Activated CD4-positive, alpha-beta T cell treated with anti-CD3 and anti-CD28 coated beads, Interleukin-2, amount 10 ng/mL, durations not matched to agents 7 days and 5 days (primary cell): ENCODE measurements at regions not wholly inside any gene's neighbourhood (a gene's known extent, or its start where the extent isn't known, plus 50 kb on each side); places are given as distances from the start of the nearest gene placed in this dataset.
"Not testable (repeated sequence)": the region's sequence is repeated elsewhere in the genome, so short reads cannot be mapped to it uniquely, and the experiment has no call there.

Experiments
- CTCF ChIA-PET: fragments of 350-600 bp; sonication (Branson Sonifier 250); formaldehyde crosslinking; loops from one replicate; lab custom pipeline; 2021; ENCODE audit warnings: antibody characterized with exemption; lab: Charles Lee
- POLR2A ChIA-PET: fragments of 350-600 bp; sonication (Branson Sonifier 250); formaldehyde crosslinking; loops from one replicate; lab custom pipeline; 2021; ENCODE audit warnings: antibody characterized with exemption; lab: Charles Lee
- DNase-seq: peaks from one replicate; pipeline ENCODE4 v3.0.0-alpha.2; 2020
- H3K27ac Mint-ChIP-seq: one replicate; pipeline ENCODE4 v1.8.0; 2021; ENCODE audit warnings: mild to moderate bottlenecking, moderate library complexity, mixed read lengths
- H3K27me3 Mint-ChIP-seq: one replicate; pipeline ENCODE4 v1.8.0; 2021; ENCODE audit warnings: mixed read lengths
- H3K36me3 Mint-ChIP-seq: one replicate; pipeline ENCODE4 v1.8.0; 2021; ENCODE audit warnings: low read depth, mixed read lengths
- H3K4me1 Mint-ChIP-seq: one replicate; pipeline ENCODE4 v1.8.0; 2021; ENCODE audit warnings: mixed read lengths
- H3K4me3 Mint-ChIP-seq: one replicate; pipeline ENCODE4 v1.8.0; 2021; ENCODE audit warnings: mild to moderate bottlenecking, moderate library complexity, mixed read lengths
- H3K9me3 Mint-ChIP-seq: one replicate; pipeline ENCODE4 v1.8.0; 2021; ENCODE audit warnings: mixed read lengths

DNA sequence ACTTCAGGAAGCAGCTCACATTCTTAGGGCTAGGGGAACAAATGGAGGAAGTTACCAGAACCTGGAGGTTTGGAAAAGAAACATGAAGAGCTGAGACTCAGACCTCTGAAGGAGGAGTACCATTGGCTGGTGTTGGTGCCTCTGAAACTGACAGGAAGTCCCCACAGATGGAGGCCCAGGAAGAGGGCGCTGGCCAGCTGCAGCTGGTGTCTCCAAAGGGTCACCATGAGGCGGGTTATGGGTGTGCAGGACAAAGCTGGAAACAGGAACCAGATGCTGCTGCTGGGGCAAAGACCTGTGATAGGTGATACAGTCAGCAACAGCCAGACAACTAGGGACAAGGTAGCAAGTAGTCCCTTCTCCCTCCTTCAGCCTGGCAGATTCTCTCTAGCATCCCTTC lies 136.5 kb upstream of the SERPINE2 start:
- CTCF ChIA-PET, result no interaction called here
- H3K4me1 Mint-ChIP-seq, result no peaks in the 10 kb centered on the region
- H3K27ac Mint-ChIP-seq, result peak overlapping the region; percentile 29
- H3K27me3 Mint-ChIP-seq, result peaks cover 7% of the 10 kb centered on the region
- no peaks in the 10 kb centered on the region for H3K9me3 Mint-ChIP-seq
- POLR2A ChIA-PET, result no interaction called here
- no peak overlapping the region for H3K4me3 Mint-ChIP-seq
- H3K36me3 Mint-ChIP-seq, result no peaks in the 10 kb centered on the region
- no peak for DNase-seq

GRCh38 chr2:224174990-224175389 lies 135.9 kb upstream of the SERPINE2 start:
- CTCF ChIA-PET, result no interaction called here
- no peak overlapping the region for H3K27ac Mint-ChIP-seq
- POLR2A ChIA-PET, result no interaction called here

DNA sequence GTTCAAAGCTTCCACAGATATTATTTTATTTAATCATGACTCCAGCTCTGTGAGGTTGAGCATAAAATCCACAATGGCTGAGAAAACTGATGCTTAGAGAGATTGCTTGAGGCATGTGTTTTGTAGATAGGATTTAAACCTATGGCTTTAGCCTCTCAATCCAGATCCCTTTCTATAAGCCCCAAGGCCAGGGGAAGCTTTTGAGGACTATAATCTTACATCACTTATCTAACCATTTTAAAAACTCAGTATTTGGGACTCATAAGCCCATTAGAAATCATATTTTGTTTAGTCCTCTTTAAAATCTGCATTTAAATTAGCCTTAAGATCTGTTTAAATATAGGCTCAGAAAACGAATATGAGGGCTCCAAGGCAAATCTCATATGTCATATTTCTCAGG lies 135.4 kb upstream of the SERPINE2 start:
- Mint-ChIP-seq H3K9me3 (no peaks in the 10 kb centered on the region), H3K27me3 (peaks cover 4% of the 10 kb centered on the region), H3K4me3 (no peak overlapping the region), H3K4me1 (no peaks in the 10 kb centered on the region), H3K36me3 (no peaks in the 10 kb centered on the region), H3K27ac (no peak overlapping the region)
- DNase-seq, result no peak
- ChIA-PET POLR2A (no interaction called here), CTCF (no interaction called here)

More at GRCh38 chr2:224174990-224175389, 135.9 kb upstream of the SERPINE2 start:
- Mint-ChIP-seq H3K4me1 (no peaks in the 10 kb centered on the region), H3K27me3 (peaks cover 4% of the 10 kb centered on the region), H3K4me3 (no peak overlapping the region), H3K9me3 (no peaks in the 10 kb centered on the region), H3K36me3 (no peaks in the 10 kb centered on the region)
- no peak for DNase-seq

DNA sequence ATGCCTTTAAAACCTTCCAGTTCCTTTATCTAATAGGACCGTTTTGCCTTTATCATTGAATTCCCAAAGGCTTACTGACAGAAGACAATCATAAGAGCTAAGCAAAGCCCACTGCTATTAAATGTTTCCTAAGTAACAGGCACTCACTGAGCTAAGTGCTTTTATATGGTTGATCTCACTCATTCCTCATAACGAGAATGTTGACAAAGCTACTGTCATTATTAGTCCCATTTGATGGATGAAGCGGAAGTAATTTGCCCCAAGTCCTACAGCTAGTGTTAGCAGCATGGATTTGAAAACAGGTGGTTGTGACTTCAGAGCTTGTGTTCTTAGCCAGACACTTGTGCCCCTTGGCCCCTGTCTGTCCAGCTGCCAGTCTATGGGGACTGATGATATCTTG lies 134.8 kb upstream of the SERPINE2 start:
- Mint-ChIP-seq H3K9me3 (no peaks in the 10 kb centered on the region), H3K36me3 (no peaks in the 10 kb centered on the region), H3K4me1 (no peaks in the 10 kb centered on the region), H3K27me3 (peaks cover 4% of the 10 kb centered on the region), H3K4me3 (no peak overlapping the region), H3K27ac (no peak overlapping the region)
- no peak for DNase-seq
- ChIA-PET CTCF (no interaction called here), POLR2A (no interaction called here)

DNA sequence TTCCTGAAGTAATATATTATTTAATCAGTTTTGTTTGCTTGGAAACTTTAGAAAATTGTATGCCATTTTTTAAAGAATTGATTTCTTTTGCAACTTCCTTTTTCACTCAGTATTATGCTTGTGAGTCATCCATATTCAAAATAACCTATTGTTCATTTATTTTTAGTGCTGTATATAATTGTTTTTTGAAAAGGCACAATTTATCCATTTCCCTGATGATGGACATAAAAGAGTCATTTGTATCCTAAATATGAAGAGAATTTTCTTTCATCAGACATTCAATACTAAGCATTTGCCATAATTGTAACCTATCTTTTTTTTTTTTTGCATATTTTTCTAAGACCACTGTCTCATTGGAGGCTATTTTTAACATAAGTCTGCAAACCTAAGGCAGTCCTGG lies 134.1 kb upstream of the SERPINE2 start:
- ChIA-PET POLR2A (no interaction called here), CTCF (no interaction called here)
- Mint-ChIP-seq H3K27me3 (peaks cover 2% of the 10 kb centered on the region), H3K9me3 (no peaks in the 10 kb centered on the region), H3K4me1 (no peaks in the 10 kb centered on the region), H3K36me3 (no peaks in the 10 kb centered on the region), H3K27ac (no peak overlapping the region), H3K4me3 (no peak overlapping the region)
- no peak for DNase-seq

DNA sequence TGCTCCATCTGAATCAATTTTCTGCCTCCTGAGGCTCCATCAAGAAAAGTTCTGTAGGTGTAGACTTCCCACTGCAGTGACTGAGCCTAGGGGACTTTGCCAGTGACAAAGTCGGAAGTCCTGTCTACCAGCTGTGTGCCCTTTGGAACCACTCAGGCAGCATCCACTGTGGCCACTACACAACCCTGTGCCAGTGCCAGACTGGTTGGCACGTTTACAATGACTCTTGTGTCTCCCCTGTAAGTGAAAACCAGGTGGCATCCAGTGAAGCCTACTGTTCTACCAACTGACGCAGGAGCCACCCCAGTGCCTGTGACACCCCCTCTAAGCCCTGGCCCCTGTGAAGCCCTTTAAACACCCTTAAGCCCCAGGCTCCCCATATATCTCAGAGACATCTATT lies 132.1 kb upstream of the SERPINE2 start:
- no peak overlapping the region for H3K4me3 Mint-ChIP-seq
- H3K36me3 Mint-ChIP-seq, result no peaks in the 10 kb centered on the region
- H3K27me3 Mint-ChIP-seq, result peaks cover 2% of the 10 kb centered on the region
- no peaks in the 10 kb centered on the region for H3K4me1 Mint-ChIP-seq
- ChIA-PET CTCF (no interaction called here), POLR2A (no interaction called here)
- H3K9me3 Mint-ChIP-seq, result no peaks in the 10 kb centered on the region
- no peak overlapping the region for H3K27ac Mint-ChIP-seq
- no peak for DNase-seq

DNA sequence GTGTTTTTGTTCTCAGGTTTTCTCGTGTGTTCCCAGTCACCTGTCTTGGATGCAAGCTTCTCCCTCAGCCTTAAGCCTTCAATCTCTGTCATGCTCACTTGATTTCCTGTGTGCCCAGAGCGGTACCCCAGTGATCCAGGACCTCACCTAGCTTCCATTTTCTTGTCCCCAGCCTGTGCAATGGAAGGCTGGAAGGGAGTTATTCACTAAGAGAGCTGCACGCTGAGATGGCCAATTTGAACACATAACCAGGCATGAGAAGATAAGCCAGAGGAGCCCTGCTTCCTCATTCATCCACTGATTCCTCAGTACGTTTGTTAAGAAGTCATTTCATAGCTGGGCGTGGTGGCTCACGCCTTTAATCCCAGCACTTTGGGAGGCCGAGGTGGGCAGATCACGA lies 130.8 kb upstream of the SERPINE2 start:
- Mint-ChIP-seq H3K36me3 (no peaks in the 10 kb centered on the region), H3K4me1 (no peaks in the 10 kb centered on the region), H3K27me3 (peaks cover 3% of the 10 kb centered on the region), H3K27ac (no peak overlapping the region), H3K4me3 (no peak overlapping the region), H3K9me3 (no peaks in the 10 kb centered on the region)
- ChIA-PET POLR2A (interaction anchor here (0.5 kb wide), 1 partner anchor 1794 kb away, joined by 4 read pairs; no protein-coding TSS in a partner anchor), CTCF (interaction anchor here (0.5 to 1.0 kb wide), 3 partner anchors 9 to 143 kb away, joined by 3 to 5 read pairs (median 3); no protein-coding TSS in a partner anchor)
- no peak for DNase-seq

DNA sequence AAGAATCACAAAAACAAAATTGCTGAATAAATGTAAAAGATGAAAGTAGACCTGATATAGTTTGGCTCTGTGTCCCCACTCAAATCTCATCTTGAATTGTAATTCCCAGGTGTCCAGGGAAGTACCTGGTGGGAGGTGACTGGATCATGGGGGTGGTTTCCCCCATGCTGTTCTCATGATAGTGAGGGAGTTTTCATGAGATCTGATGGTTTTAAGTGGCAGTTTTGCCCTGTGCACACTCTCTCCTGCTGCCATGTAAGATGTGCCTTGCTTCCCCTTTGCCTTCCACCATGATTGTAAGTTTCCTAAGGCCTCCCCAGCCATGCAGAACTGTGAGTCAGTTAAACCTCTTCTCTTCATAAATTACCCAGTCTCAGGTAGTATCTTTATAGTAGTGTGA lies 128.7 kb upstream of the SERPINE2 start:
- H3K4me1 Mint-ChIP-seq, H3K27ac Mint-ChIP-seq, H3K36me3 Mint-ChIP-seq, H3K27me3 Mint-ChIP-seq, DNase-seq, H3K4me3 Mint-ChIP-seq, CTCF ChIA-PET, POLR2A ChIA-PET, H3K9me3 Mint-ChIP-seq: not testable (repeated sequence)

DNA sequence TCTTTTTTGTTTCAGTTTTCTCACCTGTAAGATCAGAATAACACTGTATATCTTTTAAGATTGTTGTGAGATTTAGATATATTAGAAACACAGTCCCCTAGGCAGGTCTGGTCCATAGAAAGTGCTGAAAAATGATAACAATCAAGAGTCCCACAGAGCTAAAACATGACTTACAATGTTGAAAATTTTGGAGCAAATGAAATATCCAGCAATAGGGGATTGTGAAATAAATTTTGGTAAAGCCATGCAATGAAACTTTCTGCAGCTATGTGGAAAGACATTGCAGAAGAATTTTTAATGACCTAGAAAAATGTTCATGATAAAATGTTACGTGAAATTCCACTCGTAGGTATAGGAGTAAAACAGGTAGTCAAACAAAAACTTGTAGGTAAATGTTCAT lies 127.6 kb upstream of the SERPINE2 start:
- no peaks in the 10 kb centered on the region for H3K36me3 Mint-ChIP-seq
- CTCF ChIA-PET, result no interaction called here
- DNase-seq, result no peak
- no peaks in the 10 kb centered on the region for H3K9me3 Mint-ChIP-seq
- H3K27me3 Mint-ChIP-seq, result peaks cover 4% of the 10 kb centered on the region
- H3K4me1 Mint-ChIP-seq, result no peaks in the 10 kb centered on the region
- no peak overlapping the region for H3K27ac Mint-ChIP-seq
- POLR2A ChIA-PET, result no interaction called here
- H3K4me3 Mint-ChIP-seq, result no peak overlapping the region

DNA sequence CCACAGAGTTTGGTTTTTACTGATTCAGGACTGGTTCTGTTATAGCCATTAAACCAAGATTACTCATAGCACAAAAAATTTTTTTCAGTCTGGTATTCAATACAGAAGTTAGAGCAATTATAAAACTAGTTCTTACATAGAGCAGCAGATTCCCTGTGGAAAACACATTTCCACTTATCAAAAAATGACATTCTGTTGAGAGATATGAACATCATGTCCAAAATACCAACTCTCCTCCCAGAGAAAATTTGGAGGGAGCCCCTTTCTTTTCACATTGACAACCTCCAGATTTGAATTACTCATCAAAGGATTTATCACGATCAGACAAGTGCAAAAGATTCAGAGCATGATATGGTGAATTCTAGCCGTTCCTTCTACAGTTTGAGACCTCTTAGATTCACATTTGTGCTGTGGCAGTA lies 126.8 kb upstream of the SERPINE2 start:
- ChIA-PET POLR2A (no interaction called here), CTCF (no interaction called here)
- no peak for DNase-seq
- Mint-ChIP-seq H3K4me1 (no peaks in the 10 kb centered on the region), H3K4me3 (no peak overlapping the region), H3K27ac (no peak overlapping the region), H3K9me3 (no peaks in the 10 kb centered on the region), H3K27me3 (peaks cover 4% of the 10 kb centered on the region), H3K36me3 (no peaks in the 10 kb centered on the region)

DNA sequence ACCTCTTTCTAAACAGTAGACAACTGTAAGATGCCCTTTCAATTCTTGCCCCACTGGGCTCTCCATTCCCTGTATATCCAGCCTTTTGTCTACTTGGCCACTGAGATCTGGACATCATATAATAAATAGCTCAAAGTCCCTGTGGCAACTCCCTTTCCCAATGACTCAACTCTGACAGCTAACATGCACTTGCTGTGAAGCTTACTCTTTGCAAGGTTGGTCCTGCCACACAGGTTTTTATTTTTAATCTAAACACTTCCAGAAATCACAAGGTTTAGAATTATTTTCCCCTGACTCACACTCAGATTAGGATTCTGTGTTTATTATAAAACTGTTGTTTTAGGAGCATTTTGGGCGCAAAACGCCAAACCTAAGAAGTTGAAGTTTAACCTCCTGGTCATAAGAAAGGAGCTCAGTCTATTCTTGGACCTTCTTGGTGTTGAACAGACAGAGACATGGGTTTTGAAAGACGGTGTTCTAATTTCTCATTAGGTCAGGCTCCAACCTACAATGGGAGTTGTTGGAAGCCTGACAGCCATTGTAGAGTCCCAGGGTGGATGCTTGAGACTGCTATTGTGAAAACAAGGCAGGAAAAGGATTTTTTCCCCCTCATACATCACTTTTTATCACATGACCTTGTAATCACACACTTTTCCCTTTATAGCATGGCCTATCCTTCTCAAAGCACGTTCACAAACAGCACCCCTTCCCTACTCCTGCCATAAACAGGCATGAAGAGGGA lies 124.7 kb upstream of the SERPINE2 start:
- ChIA-PET POLR2A (no interaction called here), CTCF (no interaction called here)
- Mint-ChIP-seq H3K4me3 (no peak overlapping the region), H3K9me3 (no peaks in the 10 kb centered on the region), H3K4me1 (no peaks in the 10 kb centered on the region), H3K27ac (no peak overlapping the region), H3K36me3 (no peaks in the 10 kb centered on the region), H3K27me3 (peaks cover 4% of the 10 kb centered on the region)
- no peak for DNase-seq

- H3K9me3 Mint-ChIP-seq, result no peaks in the 10 kb centered on the region
- H3K27me3 Mint-ChIP-seq, result peaks cover 4% of the 10 kb centered on the region
- no peak overlapping the region for H3K27ac Mint-ChIP-seq
- no peak for DNase-seq
- no peaks in the 10 kb centered on the region for H3K36me3 Mint-ChIP-seq
- CTCF ChIA-PET, result interaction anchor here (0.7 kb wide), 1 partner anchor 1102 kb away, joined by 4 read pairs; no protein-coding TSS in a partner anchor
- H3K4me1 Mint-ChIP-seq, result no peaks in the 10 kb centered on the region
- H3K4me3 Mint-ChIP-seq, result no peak overlapping the region
- POLR2A ChIA-PET, result no interaction called here
Observed at GRCh38 chr2:224162122-224162521, 123.0 kb upstream of the SERPINE2 start.

GRCh38 chr2:224161712-224162111 lies 122.6 kb upstream of the SERPINE2 start:
- Mint-ChIP-seq H3K4me3 (no peak overlapping the region), H3K27ac (no peak overlapping the region), H3K4me1 (no peaks in the 10 kb centered on the region), H3K9me3 (no peaks in the 10 kb centered on the region), H3K36me3 (no peaks in the 10 kb centered on the region), H3K27me3 (peaks cover 4% of the 10 kb centered on the region)
- ChIA-PET CTCF (no interaction called here), POLR2A (no interaction called here)
- no peak for DNase-seq

GRCh38 chr2:224160917-224161316 lies 121.8 kb upstream of the SERPINE2 start:
- H3K27me3 Mint-ChIP-seq, result peaks cover 8% of the 10 kb centered on the region

More at GRCh38 chr2:224160917-224161316, 121.8 kb upstream of the SERPINE2 start:
- no peaks in the 10 kb centered on the region for H3K9me3 Mint-ChIP-seq
- ChIA-PET POLR2A (no interaction called here), CTCF (interaction anchor here (0.7 kb wide), 1 partner anchor 8 kb away, joined by 3 read pairs; no protein-coding TSS in a partner anchor)
- H3K27ac Mint-ChIP-seq, result no peak overlapping the region
- no peaks in the 10 kb centered on the region for H3K36me3 Mint-ChIP-seq
- no peak for DNase-seq
- H3K4me1 Mint-ChIP-seq, result no peaks in the 10 kb centered on the region
- no peak overlapping the region for H3K4me3 Mint-ChIP-seq
